IgD-negative memory B cell (primary cell): ENCODE measurements at regions not wholly inside any gene's neighbourhood (a gene's known extent, or its start where the extent isn't known, plus 50 kb on each side); places are given as distances from the start of the nearest gene placed in this dataset.

Source experiments
- H3K27ac Mint-ChIP-seq, 3 donors: one replicate each; pipeline ENCODE4 v1.8.0; 2020 to 2022; ENCODE audit warnings: mild to moderate bottlenecking in 3 of 3, mixed read lengths in 3 of 3, moderate library complexity in 1 of 3
- H3K27me3 Mint-ChIP-seq: one replicate; pipeline ENCODE4 v1.8.0; 2021; ENCODE audit warnings: mixed read lengths
- H3K36me3 Mint-ChIP-seq: one replicate; pipeline ENCODE4 v1.8.0; 2020; ENCODE audit warnings: mild to moderate bottlenecking, mixed read lengths
- H3K4me1 Mint-ChIP-seq, 3 donors: one replicate each; pipeline ENCODE4 v1.8.0; 2020 to 2022; ENCODE audit warnings: mixed read lengths in 3 of 3, mild to moderate bottlenecking in 1 of 3
- H3K4me3 Mint-ChIP-seq, 4 donors: one replicate each; pipeline ENCODE4 v1.8.0; 2020 to 2022; ENCODE audit warnings: mild to moderate bottlenecking in 4 of 4, mixed read lengths in 4 of 4, moderate library complexity in 3 of 4
- H3K9me3 Mint-ChIP-seq, 3 donors: one replicate each; pipeline ENCODE4 v1.8.0; 2020 to 2021; ENCODE audit warnings: mixed read lengths in 3 of 3, mild to moderate bottlenecking in 1 of 3

DNA sequence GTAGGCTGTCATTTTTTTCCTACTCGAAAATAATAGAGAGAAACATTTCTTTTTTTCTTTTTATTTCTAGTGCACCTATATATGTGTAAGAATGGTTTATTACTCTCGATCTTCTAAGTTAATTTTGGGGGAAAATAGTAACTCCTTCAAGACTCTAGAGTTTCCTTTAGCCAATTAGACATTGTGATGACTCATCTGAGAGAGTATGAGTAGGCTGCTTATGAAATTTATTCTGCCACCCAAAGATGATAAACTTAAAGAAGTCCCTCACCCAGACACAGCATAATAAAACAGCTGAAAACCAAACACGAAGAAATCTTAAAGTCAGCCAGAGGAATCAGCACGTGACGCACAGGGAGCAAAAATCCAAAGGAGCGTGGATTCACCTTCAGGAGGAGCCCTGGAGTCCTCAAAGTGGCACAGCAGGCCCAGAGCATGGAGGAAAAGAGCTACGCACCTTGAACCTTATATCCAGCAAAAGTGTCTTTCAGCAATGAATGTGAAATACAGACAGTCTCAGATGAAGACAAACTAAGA, 81.9 kb downstream of the ERMARD start:
- Mint-ChIP-seq H3K36me3 (peaks cover 1% of the 10 kb centered on the region), H3K27me3 (peaks cover 28% of the 10 kb centered on the region), H3K4me3 (no peak overlapping the region)

DNA sequence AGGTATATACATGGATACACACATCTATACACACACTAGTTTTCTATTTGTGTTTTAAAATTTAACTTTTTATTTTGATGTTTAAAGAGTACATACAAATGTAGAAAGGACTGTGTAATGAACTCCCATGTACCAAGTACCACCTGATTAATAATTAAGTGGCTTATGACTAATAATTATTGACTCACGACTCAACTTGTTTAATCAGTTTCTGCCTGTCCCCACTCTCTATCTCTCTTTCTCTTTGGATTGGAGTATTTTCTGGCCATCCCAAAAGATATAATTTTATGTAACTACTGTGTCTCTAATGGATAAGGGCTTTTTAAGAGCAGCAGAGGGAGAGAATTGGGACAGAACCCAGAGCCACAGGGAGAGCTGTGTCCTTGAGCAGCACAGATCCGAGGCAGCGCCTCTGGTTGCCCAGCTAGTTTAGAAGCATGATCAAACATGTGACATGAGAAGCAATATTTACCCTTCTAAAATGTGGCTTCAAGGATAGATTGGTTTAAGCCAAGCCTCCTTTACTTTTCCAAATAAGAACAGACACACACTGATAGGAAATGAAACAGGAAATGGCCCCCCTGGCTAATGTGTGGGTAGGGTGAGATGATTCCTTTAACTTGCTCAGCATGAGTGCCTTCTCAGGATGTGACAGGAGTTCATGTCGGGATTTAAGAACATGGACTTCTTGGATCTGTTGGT, 81.0 kb downstream of the ERMARD start:
- Mint-ChIP-seq H3K27me3 (peaks cover 28% of the 10 kb centered on the region), H3K36me3 (peaks cover 5% of the 10 kb centered on the region), H3K27ac (no peak overlapping the region), H3K4me3 (no peak overlapping the region), H3K9me3 (no peaks in the 10 kb centered on the region), H3K4me1 (peaks cover 0 to 3% (median 0%) of the 10 kb centered on the region in 3 donors)

More for the DNA sequence above, 81.9 kb downstream of the ERMARD start:
- Mint-ChIP-seq H3K27ac (no peak overlapping the region), H3K9me3 (no peaks in the 10 kb centered on the region), H3K4me1 (peaks cover 0 to 3% (median 0%) of the 10 kb centered on the region in 3 donors)

DNA sequence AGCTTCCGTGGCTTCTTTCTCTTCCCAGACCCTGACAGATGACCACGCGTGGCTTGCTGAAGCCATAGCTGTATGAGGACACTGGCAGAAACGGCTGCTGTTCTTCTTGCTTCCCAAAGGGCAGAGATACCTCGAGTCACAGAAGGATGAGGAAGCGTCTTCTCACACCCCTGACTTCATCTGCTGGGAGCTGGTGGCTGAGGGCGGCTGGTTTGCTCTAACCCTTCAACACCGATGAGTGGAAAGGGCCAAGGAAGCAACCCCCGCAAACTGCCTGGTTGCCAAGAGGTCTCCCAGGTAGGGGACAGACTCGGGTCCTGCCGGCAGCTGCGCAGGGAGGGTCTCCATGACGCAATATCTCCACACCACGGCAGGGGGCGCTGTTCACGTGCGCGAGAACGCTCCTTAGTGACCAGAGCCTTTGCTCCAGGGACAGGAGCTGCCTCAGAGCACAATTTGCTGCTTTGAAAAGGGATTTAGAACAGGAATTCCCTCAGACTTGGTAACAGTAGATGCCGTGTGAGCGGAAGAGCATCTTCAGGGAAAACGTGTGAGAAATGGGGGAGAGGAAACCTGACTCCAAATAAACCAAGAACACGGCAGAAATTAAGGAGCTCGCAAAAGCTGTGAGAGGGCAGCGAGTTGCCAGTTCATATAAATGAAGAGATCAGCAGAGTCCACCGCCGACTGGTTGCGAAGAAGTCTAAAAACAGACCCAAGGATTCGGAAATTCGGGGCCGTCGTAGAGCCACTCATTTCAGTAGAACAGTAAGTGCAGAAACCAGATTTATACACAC, 80.2 kb downstream of the ERMARD start:
- Mint-ChIP-seq H3K9me3 (peaks cover 2 to 3% (median 2%) of the 10 kb centered on the region in 3 donors), H3K27ac (no peak overlapping the region), H3K36me3 (peaks cover 5% of the 10 kb centered on the region), H3K4me3 (no peak overlapping the region), H3K4me1 (peaks cover 0 to 3% (median 0%) of the 10 kb centered on the region in 3 donors), H3K27me3 (peaks cover 32% of the 10 kb centered on the region)
